Gastroesophageal sphincter (tissue), 4 donors: ENCODE measurements at regions not wholly inside any gene's neighbourhood (a gene's known extent, or its start where the extent isn't known, plus 50 kb on each side); places are given as distances from the start of the nearest gene placed in this dataset.

Source experiments
- ATAC-seq: fragments of 150-250 bp; one replicate; pipeline ENCODE4 v1.9.1; 2016; ENCODE audit warnings: mild to moderate bottlenecking, moderate library complexity
- H3K27ac ChIP-seq, 4 donors: fragments of 200-600 bp; sonication (generic) in 3 of 4; 1 replicate in 3 of 4; 2 replicates in 1 of 4; pipeline ENCODE4 v1.5.1; 2016 to 2019
- H3K27me3 ChIP-seq: fragments of 200-600 bp; sonication (generic); one replicate; pipeline ENCODE4 v1.5.1; 2019
- H3K36me3 ChIP-seq, 2 donors: fragments of 200-600 bp; sonication (generic); one replicate each; pipeline ENCODE4 v1.5.1; 2019; ENCODE audit warnings: control low read depth in 1 of 2
- H3K4me1 ChIP-seq, 3 donors: fragments of 200-600 bp; sonication (generic); 1 replicate in 2 of 3; 2 replicates in 1 of 3; pipeline ENCODE4 v1.5.1; 2016 to 2019; ENCODE audit warnings: control low read depth in 2 of 3
- H3K4me3 ChIP-seq, 2 donors: fragments of 200-600 bp; sonication (generic); one replicate each; pipeline ENCODE4 v1.5.1; 2019; ENCODE audit warnings: mild to moderate bottlenecking in 1 of 2, moderate library complexity in 1 of 2
- H3K9me3 ChIP-seq, 3 donors: fragments of 200-600 bp; sonication (generic); one replicate each; pipeline ENCODE4 v1.5.1; 2017 to 2019; ENCODE audit warnings: control low read depth in 2 of 3
- CTCF ChIP-seq, 4 experiments: fragments of 200-600 bp in 2 of 4; fragments of 450-650 bp in 2 of 4; sonication (generic) in 1 of 4; IDR thresholded peaks; one replicate each; pipeline ENCODE4 v1.5.1; 2017 to 2019; ENCODE audit warnings: antibody characterized with exemption in 4 of 4, mild to moderate bottlenecking in 2 of 4, moderate library complexity in 2 of 4
- EP300 ChIP-seq: sonication (generic); formaldehyde crosslinking; IDR thresholded peaks from one replicate; pipeline ENCODE4 v1.6.1; 2017; ENCODE audit warnings: antibody characterized with exemption, mild to moderate bottlenecking
- POLR2A ChIP-seq, 2 donors: fragments of 450-650 bp; IDR thresholded peaks; one replicate each; pipeline ENCODE4 v1.6.1; 2017; ENCODE audit warnings: antibody characterized with exemption in 2 of 2, mild to moderate bottlenecking in 2 of 2, moderate library complexity in 1 of 2
- POLR2AphosphoS5 ChIP-seq: sonication (generic); formaldehyde crosslinking; IDR thresholded peaks from one replicate; pipeline ENCODE4 v1.6.1; 2017; ENCODE audit warnings: antibody characterized with exemption
- WGBS, 2 donors: methylation state at CpG; one replicate each; pipeline ENCODE4 v1.1.5; 2018; ENCODE audit warnings: low coverage in 1 of 2; 5-methylcytosine and 5-hydroxymethylcytosine counted together

- no peaks in the 10 kb centered on the region for H3K36me3 ChIP-seq
- no peaks in the 10 kb centered on the region for H3K4me1 ChIP-seq
- TF ChIP-seq CTCF (IDR thresholded peaks at IDR 0.05), result no peak
- no peak for TF ChIP-seq EP300
- no peak for TF ChIP-seq POLR2AphosphoS5
- TF ChIP-seq POLR2A (IDR thresholded peaks at IDR 0.05), result no peak
- 94 to 98% methylated on average over 4 of the region's 4 CpGs for WGBS, 2 donors
- no peak overlapping the region for H3K27ac ChIP-seq
- peaks cover 0 to 27% (median 0%) of the 10 kb centered on the region in 3 donors for H3K9me3 ChIP-seq
- H3K27me3 ChIP-seq, result no peaks in the 10 kb centered on the region
- ATAC-seq, result no peak
- H3K4me3 ChIP-seq, result no peak overlapping the region
Observed at GRCh38 chr5:2936413-2936812, 184.9 kb upstream of the IRX2 start.

GRCh38 chr5:2929779-2930178 is 178.3 kb upstream of the IRX2 start:
- Histone ChIP-seq H3K36me3 (no peaks in the 10 kb centered on the region), H3K27me3 (no peaks in the 10 kb centered on the region), H3K9me3 (peaks cover 0 to 11% (median 0%) of the 10 kb centered on the region in 3 donors), H3K4me1 (no peaks in the 10 kb centered on the region), H3K4me3 (no peak overlapping the region), H3K27ac (no peak overlapping the region)
- TF ChIP-seq CTCF (IDR thresholded peaks at IDR 0.05), result no peak
- no peak for TF ChIP-seq POLR2AphosphoS5
- no peak for TF ChIP-seq EP300
- no peak for TF ChIP-seq POLR2A (IDR thresholded peaks at IDR 0.05)
- 74 to 86% methylated on average over 1 to 6 of the region's 10 CpGs for WGBS, 2 donors
- peak; percentile 25 for ATAC-seq

GRCh38 chr5:2921651-2922050 is 170.2 kb upstream of the IRX2 start:
- no peaks in the 10 kb centered on the region for H3K36me3 ChIP-seq
- no peak overlapping the region for H3K4me3 ChIP-seq
- H3K9me3 ChIP-seq, result peaks cover 0 to 28% (median 0%) of the 10 kb centered on the region in 3 donors
- H3K4me1 ChIP-seq, result no peaks in the 10 kb centered on the region
- ATAC-seq, result no peak
- no peak overlapping the region for H3K27ac ChIP-seq
- no CpG with 5 or more reads among the region's 9 CpGs for WGBS, 2 donors
- TF ChIP-seq POLR2AphosphoS5 (no peak), CTCF (IDR thresholded peaks at IDR 0.05) (no peak), POLR2A (IDR thresholded peaks at IDR 0.05) (no peak), EP300 (no peak)
- peaks cover 9% of the 10 kb centered on the region for H3K27me3 ChIP-seq

GRCh38 chr5:2921176-2921575 is 169.7 kb upstream of the IRX2 start:
- Histone ChIP-seq H3K9me3 (peaks cover 0 to 28% (median 0%) of the 10 kb centered on the region in 3 donors), H3K27ac (no peak overlapping the region), H3K27me3 (peaks cover 9% of the 10 kb centered on the region), H3K4me1 (no peaks in the 10 kb centered on the region), H3K4me3 (no peak overlapping the region), H3K36me3 (no peaks in the 10 kb centered on the region)
- WGBS, 2 donors, result no CpG with 5 or more reads among the region's 5 CpGs
- no peak for ATAC-seq
- no peak for TF ChIP-seq EP300
- TF ChIP-seq POLR2AphosphoS5, result no peak
- no peak for TF ChIP-seq CTCF (IDR thresholded peaks at IDR 0.05)
- TF ChIP-seq POLR2A (IDR thresholded peaks at IDR 0.05), result no peak

- Histone ChIP-seq H3K4me1 (no peaks in the 10 kb centered on the region), H3K27me3 (peaks cover 9% of the 10 kb centered on the region), H3K9me3 (peaks cover 0 to 28% (median 0%) of the 10 kb centered on the region in 3 donors), H3K27ac (no peak overlapping the region), H3K36me3 (no peaks in the 10 kb centered on the region), H3K4me3 (no peak overlapping the region)
- no peak for ATAC-seq
- TF ChIP-seq CTCF (IDR thresholded peaks at IDR 0.05) (no peak), POLR2A (IDR thresholded peaks at IDR 0.05) (no peak), POLR2AphosphoS5 (no peak), EP300 (no peak)
- 75 to 100% methylated on average over 1 of the region's 5 CpGs for WGBS, 2 donors
Observed at GRCh38 chr5:2920312-2920711, 168.8 kb upstream of the IRX2 start.
